ENCODE measurements at regions not wholly inside any gene's neighbourhood (a gene's known extent, or its start where the extent isn't known, plus 50 kb on each side); places are given as distances from the start of the nearest gene placed in this dataset.

- no peak overlapping the region for H3K4me2 ChIP-seq (ENCODE audit: low read length)
- H3K36me3 ChIP-seq (ENCODE audit: control insufficient read depth, insufficient read depth, low read length) = no peaks in the 10 kb centered on the region
- H3K9me3 ChIP-seq (ENCODE audit: control insufficient read depth, low read length) = no peaks in the 10 kb centered on the region
- no peaks in the 10 kb centered on the region for H3K27me3 ChIP-seq (ENCODE audit: control insufficient read depth, insufficient read depth, low read length)
- no peak overlapping the region for H3K27ac ChIP-seq
- H3K4me1 ChIP-seq = peaks cover 52% of the 10 kb centered on the region
- H3K4me3 ChIP-seq (ENCODE audit: low read depth, low read length) = no peak overlapping the region
- no peak for TF ChIP-seq CTCF (IDR thresholded peaks at IDR 0.05)
- H3K79me2 ChIP-seq = no peaks in the 10 kb centered on the region
- H2AFZ ChIP-seq = peak overlapping the region; percentile 43
- no peak overlapping the region for H3K9ac ChIP-seq
These were observed 273.2 kb downstream of the C16orf95 start for GRCh38 chr16:87044032-87044382.

- Histone ChIP-seq H3K4me1 (peaks cover 47% of the 10 kb centered on the region), H3K9ac (no peak overlapping the region), H3K79me2 (no peaks in the 10 kb centered on the region), H3K27ac (no peak overlapping the region), H3K4me2 (ENCODE audit: low read length) (no peak overlapping the region), H3K36me3 (ENCODE audit: control insufficient read depth, insufficient read depth, low read length) (no peaks in the 10 kb centered on the region), H3K9me3 (ENCODE audit: control insufficient read depth, low read length) (no peaks in the 10 kb centered on the region), H3K4me3 (ENCODE audit: low read depth, low read length) (no peak overlapping the region), H3K27me3 (ENCODE audit: control insufficient read depth, insufficient read depth, low read length) (no peaks in the 10 kb centered on the region), H2AFZ (no peak overlapping the region)
- TF ChIP-seq CTCF (IDR thresholded peaks at IDR 0.05) = no peak
These were observed 272.4 kb downstream of the C16orf95 start for GRCh38 chr16:87044829-87045228.

GRCh38 chr16:87045466-87046216 lies 271.6 kb downstream of the C16orf95 start:
- no peaks in the 10 kb centered on the region for H3K79me2 ChIP-seq

GRCh38 chr16:87046235-87046634 lies 271.0 kb downstream of the C16orf95 start:
- Histone ChIP-seq H2AFZ (peak overlapping the region; percentile 75), H3K79me2 (no peaks in the 10 kb centered on the region), H3K27me3 (ENCODE audit: control insufficient read depth, insufficient read depth, low read length) (no peaks in the 10 kb centered on the region), H3K9me3 (ENCODE audit: control insufficient read depth, low read length) (no peaks in the 10 kb centered on the region), H3K36me3 (ENCODE audit: control insufficient read depth, insufficient read depth, low read length) (no peaks in the 10 kb centered on the region), H3K27ac (no peak overlapping the region), H3K4me1 (peaks cover 35% of the 10 kb centered on the region), H3K4me3 (ENCODE audit: low read depth, low read length) (no peak overlapping the region), H3K4me2 (ENCODE audit: low read length) (no peak overlapping the region), H3K9ac (no peak overlapping the region)
- no peak for TF ChIP-seq CTCF (IDR thresholded peaks at IDR 0.05)

More at GRCh38 chr16:87045466-87046216, 271.6 kb downstream of the C16orf95 start:
- Histone ChIP-seq H3K27me3 (ENCODE audit: control insufficient read depth, insufficient read depth, low read length) (no peaks in the 10 kb centered on the region), H3K9ac (no peak overlapping the region), H3K36me3 (ENCODE audit: control insufficient read depth, insufficient read depth, low read length) (no peaks in the 10 kb centered on the region), H3K9me3 (ENCODE audit: control insufficient read depth, low read length) (no peaks in the 10 kb centered on the region), H2AFZ (no peak overlapping the region), H3K4me2 (ENCODE audit: low read length) (no peak overlapping the region), H3K4me3 (ENCODE audit: low read depth, low read length) (no peak overlapping the region), H3K27ac (no peak overlapping the region), H3K4me1 (peaks cover 41% of the 10 kb centered on the region)
- no peak for TF ChIP-seq CTCF (IDR thresholded peaks at IDR 0.05)
